ENCODE measurements at regions not wholly inside any gene's neighbourhood (a gene's known extent, or its start where the extent isn't known, plus 50 kb on each side); places are given as distances from the start of the nearest gene placed in this dataset.

GRCh38 chr6:128694303-128695009 is 174.1 kb upstream of the PTPRK start:
- TF ChIP-seq CTCF (IDR thresholded peaks at IDR 0.05) (no peak), POLR2A (IDR thresholded peaks at IDR 0.05) (no peak), POLR2AphosphoS5 (IDR thresholded peaks at IDR 0.05) (no peak)
